Stimulated activated CD4-positive, alpha-beta T cell treated with anti-CD3 and anti-CD28 coated beads, Interleukin-4, amount 100 ng/mL, for 48 hours (primary cell): ENCODE measurements at regions not wholly inside any gene's neighbourhood (a gene's known extent, or its start where the extent isn't known, plus 50 kb on each side); places are given as distances from the start of the nearest gene placed in this dataset.
A peak's percentile ranks its signal among the peaks of the same experiment; 100 is the strongest.
"Not testable (repeated sequence)": the region's sequence is repeated elsewhere in the genome, so short reads cannot be mapped to it uniquely, and the experiment has no call there.

Experiments
- DNase-seq, 2 donors: peaks; one replicate each; pipeline ENCODE4 v3.0.0-alpha.2; 2020; ENCODE audit warnings: low read depth in 2 of 2

DNA sequence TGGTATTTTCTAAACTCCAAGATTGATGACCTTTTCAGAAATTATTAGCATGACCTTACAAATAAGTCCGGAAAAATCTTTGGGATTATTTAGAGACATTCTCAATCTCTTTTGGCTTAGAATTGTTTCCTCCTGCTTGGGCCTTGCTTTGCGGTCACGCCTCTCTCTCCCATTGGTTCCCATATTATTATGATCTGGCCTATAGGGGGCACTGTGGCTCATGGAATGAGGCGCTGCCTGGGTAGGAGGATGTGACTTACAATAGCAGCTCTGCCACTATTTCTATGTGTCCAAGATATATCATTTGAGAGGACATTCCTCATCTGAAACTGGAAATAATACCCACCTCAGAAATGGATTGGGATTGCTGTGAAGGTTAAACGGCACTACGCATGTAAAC, 464.9 kb downstream of the MFSD1 start:
- DNase-seq, result no peak

DNA sequence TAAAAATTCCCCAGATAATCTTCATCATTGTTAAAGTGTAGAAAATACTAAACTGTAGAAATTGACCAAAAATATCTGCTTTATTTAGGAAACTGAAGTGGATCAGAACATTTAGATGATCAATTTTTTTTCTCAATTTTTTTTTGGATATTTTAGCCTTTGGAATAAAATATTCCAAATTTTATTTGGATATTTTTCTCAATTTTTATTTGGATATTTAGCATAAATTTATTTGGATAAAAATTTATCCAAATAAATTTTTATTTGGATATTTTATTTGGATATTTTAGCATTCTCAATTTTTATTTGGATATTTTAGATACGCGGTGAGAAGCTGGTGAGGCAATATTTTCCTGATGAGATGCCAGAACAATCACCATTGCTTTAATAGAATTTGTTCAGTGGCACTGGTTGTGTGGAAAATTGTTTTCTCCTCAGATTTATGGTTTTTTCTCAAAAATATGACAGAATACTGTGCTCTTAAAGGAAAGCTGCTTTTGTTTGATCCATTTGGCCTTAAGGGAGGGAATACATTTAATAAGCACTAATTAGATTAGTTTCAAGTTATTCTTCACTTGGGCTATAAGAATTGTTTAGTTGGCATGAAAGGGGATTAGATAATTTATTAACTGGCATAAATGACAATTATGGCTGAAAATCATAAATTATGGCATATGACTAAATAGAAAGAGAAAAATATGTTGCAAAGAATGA, 470.1 kb downstream of the MFSD1 start:
- no peak for DNase-seq

DNA sequence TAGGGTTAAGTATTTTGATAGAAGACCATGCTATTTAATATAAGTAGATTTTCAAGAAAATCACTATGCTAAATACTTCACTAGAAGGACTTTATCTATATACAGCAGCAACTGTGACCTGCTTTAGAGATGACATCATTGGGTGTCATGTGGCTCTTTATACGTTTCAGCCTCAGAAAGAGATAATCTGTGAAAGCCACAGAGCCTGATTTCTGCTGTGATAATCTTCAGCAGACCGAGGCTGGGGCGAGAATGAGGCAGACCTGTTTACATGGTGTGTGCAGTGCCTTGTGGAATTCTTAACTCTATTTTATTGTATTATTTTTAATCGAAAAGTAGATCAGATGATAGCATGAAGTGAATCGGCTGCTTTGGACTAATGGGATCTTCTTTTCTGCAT, 471.2 kb downstream of the MFSD1 start:
- no peak for DNase-seq

DNA sequence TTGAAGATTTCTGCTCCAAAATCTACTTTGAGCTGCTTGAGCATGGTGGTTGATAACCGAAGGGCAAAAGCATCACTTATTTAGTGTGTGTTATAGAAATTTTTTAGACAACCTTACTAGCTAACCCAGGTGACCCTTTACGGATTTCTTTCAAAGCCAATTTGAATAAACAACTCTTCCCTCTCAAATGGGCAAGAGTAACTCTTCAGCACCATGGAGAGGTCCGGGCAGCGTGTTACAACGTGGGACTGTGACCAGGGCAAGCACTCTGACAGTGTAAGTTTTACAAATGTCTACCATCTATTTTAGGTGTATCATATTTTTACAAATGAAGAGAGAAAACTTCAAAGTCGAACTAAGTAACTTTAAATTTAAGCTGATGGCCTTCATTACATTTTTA, 471.8 kb downstream of the MFSD1 start:
- DNase-seq, result peak in 1 of 2 donors; percentile 11

DNA sequence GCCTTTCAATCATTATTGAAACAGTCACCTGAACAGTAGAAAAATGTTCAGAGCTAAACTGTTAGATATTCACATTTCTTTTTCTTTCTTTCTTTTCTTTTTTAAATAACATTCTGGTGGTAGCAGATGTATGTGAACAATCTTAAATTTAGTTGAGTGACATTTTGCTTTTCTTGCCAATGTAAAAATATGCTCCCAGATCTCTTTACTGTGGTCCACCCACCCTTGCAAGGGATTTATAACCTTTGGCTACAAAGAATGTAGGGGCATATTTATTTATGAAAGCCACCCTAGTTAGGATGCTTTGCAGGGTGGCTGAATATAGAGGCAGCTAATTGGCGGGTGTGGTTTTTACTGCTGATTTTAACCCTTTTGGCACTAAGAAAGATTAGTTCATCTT, 473.9 kb downstream of the MFSD1 start:
- no peak for DNase-seq

DNA sequence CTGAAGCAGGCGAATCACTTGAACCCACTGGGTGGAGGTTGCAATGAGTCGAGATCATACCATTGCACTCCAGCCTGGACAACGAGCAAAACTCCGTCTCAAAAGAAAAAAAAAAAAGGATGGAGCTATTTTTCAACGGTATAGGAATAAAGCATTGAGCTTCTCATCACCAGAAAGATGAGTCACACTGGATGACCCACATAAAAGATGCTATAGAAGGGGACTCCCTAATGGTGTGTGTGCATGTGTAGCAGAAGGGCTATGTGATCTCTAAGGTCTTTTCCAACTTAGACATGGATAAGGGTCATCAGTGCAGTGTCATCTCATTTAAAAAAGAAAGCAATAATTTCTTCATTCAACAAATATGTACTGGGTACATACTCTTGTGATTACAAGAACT, 476.0 kb downstream of the MFSD1 start:
- DNase-seq, result no peak

DNA sequence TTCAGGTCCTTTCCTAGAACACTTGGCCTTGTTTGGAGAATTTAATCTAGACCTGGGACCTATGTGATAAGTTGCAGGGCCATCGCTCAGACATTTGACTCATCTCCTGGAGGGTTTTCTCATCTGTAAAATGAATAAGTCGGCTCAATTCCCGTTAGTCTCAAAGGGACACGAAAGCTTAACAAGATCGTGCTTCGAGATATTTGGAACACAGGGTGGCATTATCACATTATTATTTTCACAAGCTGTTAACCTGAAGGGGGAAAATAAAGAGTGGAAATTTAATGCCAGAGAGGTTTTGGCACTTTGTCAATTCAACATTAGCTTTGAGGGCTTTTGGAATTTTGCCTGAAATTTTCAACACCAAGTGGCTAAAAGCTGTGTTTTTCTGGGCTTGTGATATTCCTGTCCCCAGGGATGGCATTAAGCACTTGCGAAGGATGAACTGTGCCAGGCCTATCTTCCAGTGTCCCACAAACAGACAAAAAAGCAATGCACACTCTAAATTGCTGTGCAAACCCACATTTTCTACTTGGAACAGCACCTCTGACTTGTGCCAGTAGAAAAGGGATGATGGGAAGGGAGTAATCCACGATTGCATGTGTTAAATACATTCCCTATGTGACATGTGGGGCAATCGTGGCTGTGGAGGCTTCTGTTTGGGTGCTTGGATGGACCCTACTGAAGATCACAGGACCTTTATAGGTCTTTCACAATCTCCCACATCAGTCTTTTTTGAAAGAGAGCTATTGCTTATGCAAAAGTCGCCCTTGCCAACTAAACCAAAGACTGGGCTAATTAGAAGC, 478.7 kb downstream of the MFSD1 start:
- no peak for DNase-seq

DNA sequence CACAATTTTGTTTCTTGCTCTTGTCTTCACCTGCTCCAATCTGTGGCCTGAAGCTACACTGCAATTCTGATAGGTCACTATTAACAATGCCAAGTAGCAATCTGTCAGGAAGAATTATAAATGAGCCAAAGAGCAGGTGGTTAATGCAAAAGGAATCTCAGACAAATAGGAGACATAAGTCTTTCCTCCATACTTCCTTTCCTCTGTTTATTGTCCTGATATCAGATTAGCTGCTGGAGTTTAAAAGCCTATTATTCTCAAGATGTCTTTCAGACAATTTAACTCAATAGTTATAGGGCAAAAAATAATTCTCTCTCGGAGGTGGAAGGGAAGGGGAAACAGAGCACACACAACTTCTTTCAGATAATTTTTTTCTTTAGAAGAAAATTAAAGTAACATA, 491.6 kb downstream of the MFSD1 start:
- DNase-seq, result no peak

DNA sequence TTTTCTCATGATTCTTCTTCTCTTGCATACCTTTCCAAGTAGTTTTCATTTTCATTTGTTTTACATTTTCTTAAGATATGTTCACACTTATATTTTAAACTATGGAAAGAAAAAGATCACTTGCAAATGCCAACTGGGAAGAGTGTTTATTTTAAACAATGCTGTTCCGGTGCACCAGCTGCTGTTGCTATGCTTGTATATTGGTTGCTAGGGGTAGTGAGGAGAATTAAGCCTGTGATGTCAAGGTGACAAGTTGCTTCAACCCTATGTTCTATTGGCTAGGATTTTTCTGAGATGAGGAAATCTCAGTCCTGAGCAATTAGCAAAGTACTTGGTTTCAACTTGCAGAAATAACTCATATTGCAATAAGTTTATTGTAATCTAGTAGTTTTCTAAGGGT, 500.1 kb downstream of the MFSD1 start:
- DNase-seq, result no peak

DNA sequence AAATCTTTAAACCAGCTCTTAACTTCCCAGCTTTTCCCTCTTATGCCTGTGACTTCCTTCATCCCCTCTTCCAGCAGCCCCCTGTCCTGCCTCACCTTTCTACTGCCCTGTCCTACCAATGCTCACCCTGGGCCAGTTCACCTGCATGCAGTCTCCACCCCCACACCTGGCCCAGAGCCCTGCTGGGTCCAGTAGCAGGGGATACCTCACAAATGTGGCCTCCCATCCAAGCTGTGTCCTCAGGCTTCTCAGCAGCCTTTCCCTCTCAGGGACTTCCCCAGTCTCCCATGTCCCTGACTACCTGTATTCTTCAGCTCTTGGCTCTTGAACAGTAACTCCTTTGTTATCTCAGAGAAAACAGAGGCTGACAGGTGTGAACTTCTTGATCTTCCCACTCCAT, 503.2 kb downstream of the MFSD1 start:
- DNase-seq, result no peak

DNA sequence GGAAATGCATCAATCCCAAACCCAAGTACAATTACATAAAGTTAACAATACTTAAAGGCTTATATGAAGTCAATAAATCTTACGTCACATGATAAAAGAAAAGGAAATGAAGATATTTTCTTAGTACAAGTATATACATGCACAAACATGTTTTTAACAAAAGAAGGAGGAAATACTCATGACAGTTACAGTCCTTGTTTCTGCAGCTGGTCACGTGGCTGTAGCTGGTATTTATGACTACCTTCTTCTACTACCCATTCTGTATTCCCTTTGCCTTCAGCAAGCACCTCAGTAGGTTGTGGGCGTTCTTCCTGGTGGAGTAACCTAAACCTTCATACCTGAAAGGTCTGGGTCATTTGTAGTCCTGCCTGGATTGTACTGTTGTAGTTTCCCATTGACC, 514.9 kb downstream of the MFSD1 start:
- not testable (repeated sequence) for DNase-seq

DNA sequence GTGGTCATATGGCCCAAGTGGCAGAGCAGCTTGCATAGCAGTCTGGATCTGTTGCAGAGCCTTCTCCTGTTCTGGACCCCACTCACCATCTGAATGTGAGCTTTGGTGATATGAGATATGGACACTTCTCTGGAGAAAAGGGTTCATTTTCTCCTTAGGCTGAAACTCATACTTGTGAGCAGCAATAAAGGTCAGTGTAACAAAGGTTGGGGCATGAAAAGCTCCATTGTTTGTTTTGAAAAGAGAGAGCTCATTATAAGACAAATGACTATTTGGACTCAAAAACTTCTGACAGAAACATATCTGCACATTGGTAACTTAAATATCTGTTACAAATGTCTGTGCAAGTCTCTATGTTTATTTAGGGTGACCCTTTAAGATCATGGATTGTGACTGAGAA, 517.3 kb downstream of the MFSD1 start:
- DNase-seq, result no peak

DNA sequence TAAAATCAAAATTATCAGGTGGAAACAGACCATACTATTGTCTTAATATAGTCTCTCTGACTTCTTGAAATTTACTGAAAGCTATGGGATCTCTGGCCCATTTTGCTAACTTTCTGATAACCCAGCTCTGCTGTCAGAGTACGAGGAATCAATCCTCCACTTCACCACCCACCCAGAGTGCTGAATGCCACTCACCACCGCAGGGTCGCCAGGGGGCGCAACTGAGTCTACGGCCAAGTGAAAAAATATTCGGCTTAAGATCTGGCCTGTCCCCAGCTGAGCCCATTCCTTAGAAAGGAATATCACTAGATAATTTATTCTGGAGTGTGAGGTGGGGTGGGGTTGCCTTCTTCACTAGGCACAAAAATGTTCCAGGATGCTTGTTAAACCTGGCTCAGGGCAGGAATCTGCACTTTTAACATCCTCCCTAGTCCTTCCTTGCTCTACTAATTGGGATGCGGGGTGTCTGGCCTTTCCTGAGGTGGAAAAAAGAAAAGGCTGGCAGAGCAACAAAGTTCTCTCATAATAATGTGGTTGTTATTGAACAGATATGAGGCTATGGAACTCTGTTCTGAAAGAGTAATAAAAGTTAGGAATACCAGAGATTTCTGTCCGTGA, 520.6 kb downstream of the MFSD1 start:
- DNase-seq, result peak; percentile 1 to 4

DNA sequence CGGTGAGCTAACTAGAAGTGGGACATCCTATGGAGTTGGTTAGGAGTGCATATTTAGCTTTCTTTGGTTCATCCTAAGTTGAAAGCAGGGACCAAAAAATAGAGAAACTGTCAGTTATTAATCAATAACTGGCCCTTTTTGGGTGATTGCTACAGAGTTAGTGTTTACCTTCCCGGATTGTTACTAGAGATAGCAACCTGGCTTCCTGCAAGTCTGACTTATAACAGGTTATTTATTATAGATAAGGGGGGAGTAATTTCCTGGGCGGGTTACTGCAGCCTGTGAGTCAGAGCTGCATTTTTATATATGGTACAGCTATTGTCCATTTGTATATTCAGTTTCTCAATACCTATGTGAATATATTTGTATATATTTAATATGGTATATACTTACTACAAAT, 522.0 kb downstream of the MFSD1 start:
- no peak for DNase-seq

DNA sequence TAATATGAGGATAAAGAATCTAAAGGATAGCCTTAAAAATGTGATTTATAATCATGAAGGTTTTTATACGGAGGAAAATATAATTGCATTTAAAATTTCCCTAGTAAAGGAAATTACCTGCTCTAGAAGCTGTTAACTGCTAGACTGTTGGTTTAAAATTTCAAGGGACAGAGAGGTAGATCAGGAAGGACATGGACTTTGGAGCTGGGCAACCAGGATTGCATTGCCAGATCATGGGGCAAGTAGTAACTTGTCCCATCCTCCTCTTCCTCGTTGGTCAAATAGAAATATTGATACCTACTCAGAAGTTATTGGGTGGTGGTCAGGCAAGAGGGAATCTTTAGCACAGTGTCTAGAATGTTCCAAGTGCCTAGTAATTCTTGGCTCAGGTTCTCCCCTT, 525.1 kb downstream of the MFSD1 start:
- DNase-seq, result no peak

DNA sequence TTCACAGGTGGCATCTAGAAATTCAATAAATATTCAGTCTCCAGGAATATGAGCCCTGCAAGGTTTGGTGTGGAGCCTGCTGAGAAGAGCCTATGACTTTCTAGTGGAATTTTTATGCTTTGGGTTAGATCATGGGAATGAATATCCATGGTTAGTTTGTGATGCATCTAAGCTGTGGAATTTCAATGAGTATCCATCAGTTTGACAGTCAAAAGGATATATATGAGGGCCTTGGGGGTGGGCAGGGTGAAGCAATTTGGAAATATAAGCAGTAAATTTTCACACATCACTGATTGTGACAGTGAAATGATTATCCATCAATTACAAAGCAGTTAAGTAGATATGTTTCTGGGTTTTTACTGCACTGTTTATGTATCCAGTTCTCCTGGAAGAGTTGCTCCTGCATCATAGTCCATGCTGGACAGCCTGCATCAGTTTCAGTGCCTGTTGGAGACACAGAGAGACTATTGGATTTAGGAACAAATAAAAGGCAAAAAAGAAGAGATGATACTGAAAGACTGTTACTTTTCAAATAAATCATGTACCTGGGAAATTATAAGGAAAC, 530.8 kb downstream of the MFSD1 start:
- no peak for DNase-seq

DNA sequence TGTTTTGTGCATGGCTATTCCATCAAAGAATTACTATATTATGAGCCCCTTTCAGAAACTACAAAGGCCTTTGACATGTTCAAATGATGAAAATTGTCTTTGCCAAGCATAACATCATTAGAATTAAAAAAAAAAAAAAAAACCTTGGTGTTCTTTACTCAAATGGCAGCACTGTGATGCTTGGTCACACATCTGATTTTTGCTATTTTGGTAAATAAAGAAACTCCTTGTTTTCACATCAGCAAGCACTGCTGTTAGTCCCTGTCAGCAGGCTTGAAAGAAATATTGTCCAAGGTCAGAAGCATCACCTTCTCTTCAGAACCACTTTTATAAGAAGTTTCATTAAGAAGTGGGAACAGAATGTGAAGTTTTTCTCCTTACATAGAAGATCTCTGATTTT, 537.3 kb downstream of the MFSD1 start:
- DNase-seq, result no peak

DNA sequence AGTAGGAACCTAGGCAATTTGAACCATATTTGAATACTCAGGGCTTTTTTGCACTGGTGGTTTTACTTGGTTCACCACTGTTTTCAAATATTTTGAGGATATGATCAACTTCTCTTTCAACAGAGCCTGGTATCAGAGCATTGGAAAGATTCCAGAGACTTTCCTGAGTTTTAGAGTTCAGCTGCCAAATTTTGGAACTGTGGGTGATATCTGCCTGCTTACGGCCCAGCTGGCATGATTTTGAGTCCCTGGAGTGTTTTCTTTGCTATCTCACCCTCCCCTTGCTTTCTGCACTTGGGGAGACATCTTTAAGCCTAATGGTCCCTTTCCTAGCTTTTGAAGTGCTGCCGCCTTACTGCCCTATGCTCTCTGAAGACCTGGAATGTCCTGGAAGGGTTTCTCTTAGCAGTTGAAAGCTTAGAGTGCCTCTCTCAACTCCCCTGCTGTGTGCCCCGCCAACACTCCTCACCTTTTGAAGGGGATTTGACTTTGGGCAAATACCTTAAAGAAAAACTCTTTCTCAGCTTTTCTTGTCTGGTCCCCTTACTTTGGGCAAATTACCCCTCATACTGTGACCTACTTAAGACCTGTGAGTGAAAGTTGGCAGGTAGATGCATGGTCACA, 539.1 kb downstream of the MFSD1 start:
- DNase-seq, result no peak

DNA sequence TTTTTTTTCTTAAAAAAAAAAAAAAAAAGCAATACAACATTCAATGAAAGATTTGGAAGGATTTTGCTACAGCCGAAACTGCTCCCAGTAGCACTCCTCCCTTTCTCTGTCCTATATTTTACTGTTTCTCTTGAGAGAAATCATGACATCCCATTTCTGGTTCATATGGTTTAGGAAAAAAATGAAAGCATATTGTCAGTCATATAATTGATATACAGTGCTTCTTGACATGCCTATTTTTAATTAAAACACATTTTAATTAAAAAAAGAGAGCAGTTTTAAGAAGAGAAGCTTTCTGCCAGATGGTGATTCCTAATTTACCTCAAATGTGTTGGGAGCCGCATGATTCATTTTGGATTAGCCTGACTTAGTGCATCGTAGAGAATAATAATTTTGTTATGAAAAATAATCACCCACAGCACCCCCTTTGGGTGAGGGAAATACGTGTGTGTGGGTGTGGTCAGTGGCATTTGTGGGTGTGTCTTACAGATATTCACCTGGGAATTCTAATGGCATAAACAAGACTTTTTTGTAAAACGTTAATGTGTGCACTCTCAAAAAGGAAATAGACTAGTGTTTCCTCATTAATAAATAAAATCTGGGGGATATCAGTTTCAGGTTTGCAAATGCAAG, 544.5 kb downstream of the MFSD1 start:
- DNase-seq, result no peak

DNA sequence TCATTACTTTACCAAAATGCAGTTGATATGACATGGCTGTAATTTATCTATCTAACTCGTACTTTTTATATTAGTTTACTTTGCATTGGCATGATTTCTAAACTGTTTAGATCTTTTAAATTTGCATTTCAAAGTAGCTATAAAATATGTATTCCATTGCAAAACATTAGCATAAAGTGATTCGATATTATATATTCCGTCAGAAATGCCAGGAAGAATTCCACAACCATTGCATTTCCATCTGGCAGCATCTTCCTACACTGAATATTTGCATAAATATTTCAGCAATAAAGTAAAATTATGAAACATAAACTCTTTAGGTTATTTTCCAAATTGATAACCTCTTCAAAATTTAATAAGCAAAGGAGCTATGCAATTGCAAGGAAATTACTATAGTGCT, 546.6 kb downstream of the MFSD1 start:
- no peak for DNase-seq

DNA sequence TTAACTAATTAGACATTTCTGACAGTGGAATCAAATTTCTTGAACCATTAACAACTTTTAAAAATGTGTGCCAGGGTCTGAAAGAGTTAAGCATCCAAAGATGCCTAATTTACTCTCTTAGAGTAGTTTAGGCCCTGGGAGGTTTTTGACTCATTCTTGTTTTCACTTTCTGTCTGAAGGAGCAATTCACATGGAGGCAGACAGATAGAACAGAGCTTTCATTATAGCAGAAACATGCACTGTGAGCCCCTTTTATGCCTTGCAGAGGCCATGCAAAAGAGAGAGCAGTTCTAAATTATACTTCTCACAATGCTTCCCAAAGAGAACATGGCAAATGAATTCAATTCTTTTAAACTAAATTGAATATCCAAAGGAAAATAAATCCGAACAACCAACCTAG, 554.8 kb downstream of the MFSD1 start:
- no peak for DNase-seq

DNA sequence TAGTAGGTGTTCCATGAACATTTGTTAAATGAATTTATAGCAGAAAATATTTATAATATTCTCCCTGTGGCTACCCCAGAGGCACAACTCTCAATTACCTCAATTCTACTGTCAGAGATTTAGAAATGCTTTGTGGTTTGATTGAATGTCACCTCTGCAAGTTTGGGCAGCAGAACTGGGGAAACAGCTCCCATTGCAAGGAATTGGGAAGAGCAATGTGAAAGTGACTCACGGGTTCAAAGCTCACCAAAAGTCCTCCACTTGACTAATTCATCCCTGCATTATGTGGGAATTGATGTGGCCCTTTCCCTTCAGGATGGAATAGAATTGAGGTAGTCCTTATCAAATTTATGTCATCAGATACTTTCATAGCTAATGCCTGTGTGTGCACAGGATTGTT, 562.7 kb downstream of the MFSD1 start:
- DNase-seq, result no peak
